Tibial artery (tissue), 4 donors: ENCODE measurements at regions not wholly inside any gene's neighbourhood (a gene's known extent, or its start where the extent isn't known, plus 50 kb on each side); places are given as distances from the start of the nearest gene placed in this dataset.
"Not testable (repeated sequence)": the region's sequence is repeated elsewhere in the genome, so short reads cannot be mapped to it uniquely, and the experiment has no call there.

Source experiments
- DNase-seq, 2 donors: peaks; one replicate each; pipeline ENCODE4 v3.0.0-alpha.2; 2019
- H3K27ac ChIP-seq, 2 donors: fragments of 200-600 bp; sonication (generic) in 1 of 2; 1 replicate in 1 of 2; 2 replicates in 1 of 2; pipeline ENCODE4 v1.5.1; 2018 to 2019; ENCODE audit warnings: mild to moderate bottlenecking in 1 of 2
- H3K27me3 ChIP-seq, 2 donors: fragments of 200-600 bp; sonication (generic) in 1 of 2; one replicate each; pipeline versions ENCODE4 v1.5.1 to v1.6.0; 2016 to 2019
- H3K36me3 ChIP-seq, 3 donors: fragments of 200-600 bp; sonication (generic) in 2 of 3; one replicate each; pipeline ENCODE4 v1.5.1; 2016 to 2019; ENCODE audit warnings: mild to moderate bottlenecking in 2 of 3
- H3K4me1 ChIP-seq, 4 donors: fragments of 200-600 bp; sonication (generic) in 2 of 4; 1 replicate in 3 of 4; 2 replicates in 1 of 4; pipeline ENCODE4 v1.5.1; 2016 to 2019
- H3K4me3 ChIP-seq, 2 donors: fragments of 200-600 bp; sonication (generic) in 1 of 2; 1 replicate in 1 of 2; 2 replicates in 1 of 2; pipeline ENCODE4 v1.5.1; 2018 to 2019; ENCODE audit warnings: mild to moderate bottlenecking in 2 of 2
- H3K9me3 ChIP-seq, 3 donors: fragments of 200-600 bp; sonication (generic) in 1 of 3; one replicate each; pipeline ENCODE4 v1.5.1; 2016 to 2019
- intact Hi-C: fragments of 100-400 bp; cut with DNase I; formaldehyde crosslinking; loops from one replicate; pipeline ENCODE4 v1.15.0; 2023; ENCODE audit warnings: low total_unique reads
- TF ChIP-seq, protein P1 (sequence below), 2 experiments: fragments of 200-600 bp in 1 of 2; fragments of 450-650 bp in 1 of 2; IDR thresholded peaks; one replicate each; pipeline ENCODE4 v1.5.1; 2017 to 2019; ENCODE audit warnings: antibody characterized with exemption in 2 of 2, mild to moderate bottlenecking in 1 of 2, moderate library complexity in 1 of 2

DNA sequence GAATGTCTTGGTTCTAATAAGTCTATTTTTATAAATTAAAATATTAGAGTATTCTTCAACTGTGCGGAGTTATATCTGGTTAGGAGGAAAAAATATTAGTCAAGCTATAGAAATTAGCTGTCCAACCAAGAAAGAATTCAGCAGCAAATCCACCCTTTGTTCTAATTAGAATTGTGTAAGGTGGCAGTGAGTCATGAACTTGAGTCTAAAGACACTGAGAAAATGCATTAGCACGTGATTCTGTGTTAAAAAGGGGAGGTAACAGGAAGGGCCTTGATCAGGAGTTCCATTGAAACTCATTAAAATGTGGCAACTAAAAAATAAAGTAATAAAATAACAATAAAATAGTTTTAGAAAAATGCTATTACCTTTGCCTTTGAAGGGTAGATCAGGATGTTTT is 398.2 kb upstream of the RGS18 start:
- Histone ChIP-seq H3K27ac (no peak overlapping the region), H3K36me3 (no peaks in the 10 kb centered on the region), H3K9me3 (no peaks in the 10 kb centered on the region), H3K4me1 (no peaks in the 10 kb centered on the region), H3K4me3 (no peak overlapping the region), H3K27me3 (no peaks in the 10 kb centered on the region)
- no peak for DNase-seq
- TF ChIP-seq, protein P1, sequence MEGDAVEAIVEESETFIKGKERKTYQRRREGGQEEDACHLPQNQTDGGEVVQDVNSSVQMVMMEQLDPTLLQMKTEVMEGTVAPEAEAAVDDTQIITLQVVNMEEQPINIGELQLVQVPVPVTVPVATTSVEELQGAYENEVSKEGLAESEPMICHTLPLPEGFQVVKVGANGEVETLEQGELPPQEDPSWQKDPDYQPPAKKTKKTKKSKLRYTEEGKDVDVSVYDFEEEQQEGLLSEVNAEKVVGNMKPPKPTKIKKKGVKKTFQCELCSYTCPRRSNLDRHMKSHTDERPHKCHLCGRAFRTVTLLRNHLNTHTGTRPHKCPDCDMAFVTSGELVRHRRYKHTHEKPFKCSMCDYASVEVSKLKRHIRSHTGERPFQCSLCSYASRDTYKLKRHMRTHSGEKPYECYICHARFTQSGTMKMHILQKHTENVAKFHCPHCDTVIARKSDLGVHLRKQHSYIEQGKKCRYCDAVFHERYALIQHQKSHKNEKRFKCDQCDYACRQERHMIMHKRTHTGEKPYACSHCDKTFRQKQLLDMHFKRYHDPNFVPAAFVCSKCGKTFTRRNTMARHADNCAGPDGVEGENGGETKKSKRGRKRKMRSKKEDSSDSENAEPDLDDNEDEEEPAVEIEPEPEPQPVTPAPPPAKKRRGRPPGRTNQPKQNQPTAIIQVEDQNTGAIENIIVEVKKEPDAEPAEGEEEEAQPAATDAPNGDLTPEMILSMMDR (IDR thresholded peaks at IDR 0.05) = no peak
- intact Hi-C loops = no loop called here

DNA sequence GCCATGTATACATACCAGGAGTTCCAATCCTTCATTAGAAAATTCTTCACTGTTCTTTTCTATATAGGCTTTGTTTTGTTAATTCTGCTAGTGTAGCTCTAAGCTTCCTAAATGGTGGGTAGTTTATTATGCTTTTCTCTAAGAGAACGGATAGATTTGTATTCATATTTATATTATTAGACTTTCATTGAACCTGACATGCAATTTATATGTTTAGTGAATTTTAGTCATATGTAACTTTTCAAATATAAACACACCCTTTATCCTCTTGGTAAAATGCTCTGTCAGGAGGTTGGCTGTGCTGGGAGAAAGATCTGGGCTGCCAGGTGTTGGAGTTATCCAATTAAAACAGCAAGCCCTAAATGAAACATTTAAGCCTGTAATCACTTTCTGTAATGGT is 369.7 kb upstream of the RGS18 start:
- Histone ChIP-seq H3K9me3 (no peaks in the 10 kb centered on the region), H3K4me3 (no peak overlapping the region), H3K27ac (no peak overlapping the region), H3K36me3 (no peaks in the 10 kb centered on the region), H3K27me3 (no peaks in the 10 kb centered on the region), H3K4me1 (no peaks in the 10 kb centered on the region)
- TF ChIP-seq, protein P1 (IDR thresholded peaks at IDR 0.05) = no peak
- no peak for DNase-seq
- intact Hi-C loops = no loop called here

DNA sequence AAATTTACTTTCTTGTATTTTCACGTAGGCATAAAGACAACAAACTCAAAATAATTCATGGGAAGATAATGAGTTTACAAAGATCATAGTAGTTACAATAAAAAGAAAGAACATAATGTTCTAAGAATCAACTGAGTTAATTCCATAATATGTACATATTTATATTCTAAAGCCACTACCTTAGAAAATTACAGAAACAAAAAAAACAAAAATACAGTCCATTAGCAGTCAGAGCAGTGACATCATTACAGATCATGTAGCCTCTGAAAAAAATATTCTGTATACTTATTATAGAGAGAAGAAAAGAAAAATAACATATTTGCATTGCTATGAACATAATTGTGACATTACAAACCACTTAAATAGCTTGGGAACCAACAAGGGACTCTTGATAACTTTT is 360.1 kb upstream of the RGS18 start:
- H3K4me1 ChIP-seq = no peaks in the 10 kb centered on the region
- H3K9me3 ChIP-seq = no peaks in the 10 kb centered on the region
- intact Hi-C loops = no loop called here
- no peaks in the 10 kb centered on the region for H3K27me3 ChIP-seq
- no peaks in the 10 kb centered on the region for H3K36me3 ChIP-seq
- no peak overlapping the region for H3K27ac ChIP-seq
- DNase-seq = no peak
- TF ChIP-seq, protein P1 (IDR thresholded peaks at IDR 0.05) = no peak
- no peak overlapping the region for H3K4me3 ChIP-seq

DNA sequence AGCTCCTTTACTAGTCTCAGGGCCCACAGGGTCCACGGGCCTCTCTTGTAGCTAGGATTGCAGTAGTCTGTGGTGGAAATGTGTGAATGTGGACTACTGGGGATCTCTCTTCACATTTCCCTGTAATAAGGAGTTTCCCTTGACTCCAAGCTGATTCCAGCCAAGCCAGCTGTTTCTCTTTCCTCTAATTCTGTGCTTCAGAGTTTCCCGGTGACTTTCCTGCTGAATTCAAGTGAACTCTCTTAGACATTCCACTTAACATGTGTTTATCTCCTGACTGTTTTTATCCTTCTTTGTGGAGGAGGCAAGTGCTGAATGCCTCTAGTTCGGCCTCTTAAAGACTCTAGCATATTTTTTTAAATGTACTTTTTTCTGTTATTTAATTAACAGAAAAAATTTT is 354.0 kb upstream of the RGS18 start:
- H3K4me1 ChIP-seq = no peaks in the 10 kb centered on the region
- TF ChIP-seq, protein P1 (IDR thresholded peaks at IDR 0.05) = no peak
- DNase-seq = no peak
- H3K9me3 ChIP-seq = no peaks in the 10 kb centered on the region
- H3K4me3 ChIP-seq = no peak overlapping the region
- H3K27ac ChIP-seq = no peak overlapping the region
- no peaks in the 10 kb centered on the region for H3K36me3 ChIP-seq
- no peaks in the 10 kb centered on the region for H3K27me3 ChIP-seq
- intact Hi-C loops = no loop called here

DNA sequence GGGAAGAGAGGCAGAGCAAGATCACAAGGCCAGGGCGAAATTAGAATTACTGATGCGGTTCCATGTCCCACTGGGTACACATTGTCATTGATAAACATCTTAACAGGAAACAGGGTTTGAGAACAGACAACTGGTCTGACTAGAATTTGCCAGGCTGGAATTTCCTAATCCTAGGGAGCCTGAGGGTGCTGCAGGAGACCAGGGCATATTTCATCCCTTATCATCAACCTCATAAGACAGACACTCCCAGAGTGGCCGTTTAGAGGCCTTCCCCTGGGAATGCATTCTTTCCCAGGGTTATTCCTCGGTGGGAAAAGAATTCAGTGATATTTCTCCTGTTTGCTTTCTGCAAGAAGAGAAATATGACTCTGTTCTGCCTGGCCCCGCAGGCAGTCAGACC is 344.7 kb upstream of the RGS18 start:
- H3K36me3 ChIP-seq, H3K27me3 ChIP-seq, intact Hi-C loops, DNase-seq, H3K9me3 ChIP-seq, H3K4me3 ChIP-seq, H3K4me1 ChIP-seq, H3K27ac ChIP-seq: not testable (repeated sequence)

DNA sequence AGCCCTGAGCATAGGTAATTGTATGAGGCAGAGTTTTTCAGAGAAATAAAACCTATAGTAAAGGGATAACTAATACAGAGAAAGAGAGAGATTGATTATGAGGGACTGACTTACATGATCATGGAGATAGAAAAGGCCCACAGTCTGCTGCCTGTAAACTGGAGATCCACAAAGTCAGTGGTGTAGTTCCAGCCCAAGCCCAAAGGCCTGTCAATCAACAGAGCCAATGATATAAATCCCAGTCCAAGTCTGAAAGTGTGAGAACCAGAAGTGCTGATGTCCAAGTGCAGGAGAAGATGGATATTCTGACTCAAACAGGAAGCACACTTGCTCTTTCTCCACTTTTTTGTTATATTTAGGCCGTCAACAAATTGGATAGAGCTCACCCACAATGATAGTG is 340.1 kb upstream of the RGS18 start:
- TF ChIP-seq, protein P1 (IDR thresholded peaks at IDR 0.05) = no peak
- intact Hi-C loops = no loop called here
- H3K27me3 ChIP-seq = no peaks in the 10 kb centered on the region
- no peaks in the 10 kb centered on the region for H3K36me3 ChIP-seq
- H3K27ac ChIP-seq = no peak overlapping the region
- H3K4me1 ChIP-seq = no peaks in the 10 kb centered on the region
- DNase-seq = no peak
- H3K4me3 ChIP-seq = no peak overlapping the region
- H3K9me3 ChIP-seq = peaks cover 0 to 6% (median 0%) of the 10 kb centered on the region in 3 donors
